ENCODE measurements at regions not wholly inside any gene's neighbourhood (a gene's known extent, or its start where the extent isn't known, plus 50 kb on each side); places are given as distances from the start of the nearest gene placed in this dataset.

GRCh38 chr10:2019803-2020202, 282.5 kb upstream of the ADARB2 start:
- no peak for DNase-seq (ENCODE audit: low read depth)

GRCh38 chr10:2019281-2019680, 282.0 kb upstream of the ADARB2 start:
- DNase-seq (ENCODE audit: low read depth): no peak

GRCh38 chr10:2014541-2014940, 277.2 kb upstream of the ADARB2 start:
- no peak for DNase-seq (ENCODE audit: low read depth)

GRCh38 chr10:2012209-2012608, 274.9 kb upstream of the ADARB2 start:
- DNase-seq (ENCODE audit: low read depth): no peak

GRCh38 chr10:2011106-2011716, 273.9 kb upstream of the ADARB2 start:
- DNase-seq (ENCODE audit: low read depth): no peak

- DNase-seq (ENCODE audit: low read depth): no peak
Observed at GRCh38 chr10:2005546-2005945, 268.2 kb upstream of the ADARB2 start.

GRCh38 chr10:1992930-1993329, 255.6 kb upstream of the ADARB2 start:
- DNase-seq (ENCODE audit: low read depth): no peak

GRCh38 chr10:1989090-1989489, 251.8 kb upstream of the ADARB2 start:
- no peak for DNase-seq (ENCODE audit: low read depth)

- DNase-seq (ENCODE audit: low read depth): no peak
Observed at GRCh38 chr10:1981976-1982375, 244.7 kb upstream of the ADARB2 start.

- no peak for DNase-seq (ENCODE audit: low read depth)
Observed at GRCh38 chr10:1980459-1980858, 243.1 kb upstream of the ADARB2 start.

GRCh38 chr10:1978584-1978983, 241.3 kb upstream of the ADARB2 start:
- no peak for DNase-seq (ENCODE audit: low read depth)

- DNase-seq (ENCODE audit: low read depth): no peak
Observed at GRCh38 chr10:1977461-1977860, 240.1 kb upstream of the ADARB2 start.

- DNase-seq (ENCODE audit: low read depth): no peak
Observed at GRCh38 chr10:1972406-1972805, 235.1 kb upstream of the ADARB2 start.

- no peak for DNase-seq (ENCODE audit: low read depth)
Observed at GRCh38 chr10:1968257-1969033, 231.1 kb upstream of the ADARB2 start.

- no peak for DNase-seq (ENCODE audit: low read depth)
Observed at GRCh38 chr10:1966712-1967376, 229.5 kb upstream of the ADARB2 start.

- no peak for DNase-seq (ENCODE audit: low read depth)
Observed at GRCh38 chr10:1964476-1964875, 227.2 kb upstream of the ADARB2 start.

GRCh38 chr10:1963341-1963740, 226.0 kb upstream of the ADARB2 start:
- DNase-seq (ENCODE audit: low read depth): no peak

GRCh38 chr10:1961989-1962388, 224.7 kb upstream of the ADARB2 start:
- no peak for DNase-seq (ENCODE audit: low read depth)

- no peak for DNase-seq (ENCODE audit: low read depth)
Observed at GRCh38 chr10:1960982-1961381, 223.7 kb upstream of the ADARB2 start.

- no peak for DNase-seq (ENCODE audit: low read depth)
Observed at GRCh38 chr10:1957057-1957456, 219.7 kb upstream of the ADARB2 start.

- no peak for DNase-seq (ENCODE audit: low read depth)
Observed at GRCh38 chr10:1954300-1954699, 217.0 kb upstream of the ADARB2 start.

- DNase-seq (ENCODE audit: low read depth): no peak
Observed at GRCh38 chr10:1952126-1953095, 215.1 kb upstream of the ADARB2 start.

Measured in stromal cell of bone marrow (primary cell).